ENCODE measurements at regions not wholly inside any gene's neighbourhood (a gene's known extent, or its start where the extent isn't known, plus 50 kb on each side); places are given as distances from the start of the nearest gene placed in this dataset.
A peak's percentile ranks its signal among the peaks of the same experiment; 100 is the strongest.

DNA sequence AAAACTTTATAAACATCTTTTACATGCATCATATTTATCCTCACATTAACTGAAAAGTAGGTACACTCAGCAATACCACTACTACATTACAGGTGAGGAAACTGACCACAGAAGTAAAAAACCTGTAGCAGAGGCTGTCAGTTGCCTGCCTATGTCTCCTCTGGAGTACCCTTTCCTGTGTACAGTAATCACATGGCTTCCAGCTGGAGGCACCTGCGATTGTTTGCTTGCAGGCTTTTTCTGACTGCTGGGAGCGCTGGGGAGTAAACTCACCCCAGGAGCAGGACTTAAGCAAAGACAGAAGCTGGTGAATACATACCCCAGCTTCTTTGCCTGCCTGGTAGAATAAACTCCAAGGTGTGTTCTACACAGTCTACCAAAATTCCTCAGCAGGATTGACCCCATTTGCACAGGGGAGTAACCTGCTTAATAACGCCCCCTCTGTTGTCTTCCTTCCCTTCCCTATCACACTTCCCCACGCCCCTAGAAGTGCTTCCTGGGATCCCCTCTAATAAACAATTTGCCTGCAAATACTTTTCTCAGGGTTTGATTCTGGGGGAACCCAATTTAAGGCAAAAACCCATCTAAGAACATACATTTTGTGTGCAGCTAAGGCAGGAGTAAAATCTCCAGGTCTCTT lies 138.9 kb downstream of the PTH2R start:
- peak overlapping the region in 1 of 8 donors; percentile 17 for H3K4me3 Mint-ChIP-seq
- H3K9me3 Mint-ChIP-seq, result peaks cover 0 to 2% (median 0%) of the 10 kb centered on the region in 7 donors
- DNase-seq (no peak), ATAC-seq (ENCODE audit: low read depth in 2 of 2) (no peak)
- peaks cover 0 to 11% (median 4%) of the 10 kb centered on the region in 3 donors for H3K27me3 Mint-ChIP-seq
- no peaks in the 10 kb centered on the region for H3K4me1 Mint-ChIP-seq
- no peaks in the 10 kb centered on the region for H3K36me3 Mint-ChIP-seq
- peak overlapping the region in 1 of 6 donors; percentile 77 for H3K27ac Mint-ChIP-seq

DNA sequence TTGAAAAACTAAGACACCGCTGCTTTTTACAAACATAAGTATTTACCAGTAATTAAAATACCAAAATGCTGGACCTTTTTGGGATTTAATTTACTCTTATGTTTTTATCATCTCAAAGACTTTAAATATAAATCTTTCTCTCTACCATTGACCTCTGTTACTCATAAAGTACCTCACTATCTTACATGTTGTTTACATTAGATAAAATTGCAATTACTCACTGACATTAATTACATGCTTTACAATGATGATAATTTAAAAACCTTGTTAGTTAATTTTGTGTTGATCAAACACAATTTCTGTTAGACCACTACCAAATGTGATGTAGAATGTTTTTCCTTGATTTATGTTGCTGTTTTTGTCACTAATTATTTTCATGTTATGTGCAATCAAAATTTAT lies 139.5 kb downstream of the PTH2R start:
- no peak for ATAC-seq (ENCODE audit: low read depth in 2 of 2)
- H3K27ac Mint-ChIP-seq, result no peak overlapping the region
- no peaks in the 10 kb centered on the region for H3K36me3 Mint-ChIP-seq
- no peak overlapping the region for H3K4me3 Mint-ChIP-seq
- H3K9me3 Mint-ChIP-seq, result peaks cover 0 to 3% (median 0%) of the 10 kb centered on the region in 7 donors
- no peak for DNase-seq
- H3K27me3 Mint-ChIP-seq, result peaks cover 0 to 6% (median 4%) of the 10 kb centered on the region in 3 donors
- no peaks in the 10 kb centered on the region for H3K4me1 Mint-ChIP-seq

DNA sequence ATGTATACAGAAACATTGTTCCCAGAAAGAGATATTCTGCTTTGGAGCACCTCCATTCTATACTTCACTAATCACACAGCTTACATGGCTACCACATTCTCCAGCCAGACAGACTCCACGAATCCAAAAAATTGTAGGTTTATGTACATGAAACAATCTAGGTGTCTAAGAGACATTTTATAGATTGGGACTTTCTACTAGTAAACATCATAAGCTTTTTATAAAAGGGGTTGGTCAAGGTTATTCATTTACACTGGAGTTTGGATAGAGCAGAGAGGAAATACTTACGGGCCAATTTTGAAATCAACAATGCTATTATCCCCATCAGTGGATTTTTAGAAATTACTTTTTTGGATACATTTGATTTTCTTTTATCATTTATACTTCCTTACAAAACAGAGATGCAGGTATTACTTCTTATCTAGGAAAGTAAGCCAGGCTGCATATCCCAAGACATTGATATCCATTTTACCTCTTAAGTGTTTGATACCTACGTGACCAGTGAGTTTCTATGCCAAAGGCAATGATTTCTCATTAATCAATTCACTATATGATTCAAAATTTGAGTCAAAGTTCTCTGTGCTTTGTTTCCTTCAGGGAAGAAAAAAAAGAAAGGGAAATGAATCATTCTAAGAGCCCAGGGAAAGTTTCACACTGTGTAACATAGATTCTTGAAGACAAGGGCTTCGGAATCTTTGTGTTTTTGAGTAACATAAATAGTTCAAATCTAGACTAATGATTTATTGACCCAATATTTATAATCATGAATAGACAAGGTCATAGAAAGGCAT lies 140.5 kb downstream of the PTH2R start:
- H3K4me1 Mint-ChIP-seq, result no peaks in the 10 kb centered on the region

DNA sequence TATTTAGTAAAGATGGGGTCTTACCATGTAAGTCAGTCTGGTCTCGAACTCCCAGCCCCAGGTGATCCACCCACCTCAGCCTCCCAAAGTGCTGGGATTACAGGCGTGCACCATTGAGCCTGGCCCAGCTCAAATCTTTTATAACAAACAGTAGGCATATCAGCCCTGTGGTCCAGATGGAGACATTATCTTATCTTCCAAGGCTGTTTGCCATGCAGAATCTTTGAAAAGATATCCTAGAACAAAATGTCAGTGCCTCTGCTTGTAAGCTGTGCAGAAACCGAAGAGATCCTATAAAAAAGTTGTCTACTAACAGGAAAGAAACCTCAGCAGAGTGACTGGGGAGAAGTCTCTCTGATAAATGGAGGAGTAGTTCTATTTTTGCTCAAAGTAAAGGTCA lies 142.1 kb downstream of the PTH2R start:
- DNase-seq (no peak), ATAC-seq (ENCODE audit: low read depth in 2 of 2) (no peak)
- H3K4me1 Mint-ChIP-seq, result no peaks in the 10 kb centered on the region
- peaks cover 0 to 15% (median 5%) of the 10 kb centered on the region in 7 donors for H3K9me3 Mint-ChIP-seq
- no peaks in the 10 kb centered on the region for H3K27me3 Mint-ChIP-seq
- no peak overlapping the region for H3K27ac Mint-ChIP-seq
- H3K4me3 Mint-ChIP-seq, result no peak overlapping the region
- no peaks in the 10 kb centered on the region for H3K36me3 Mint-ChIP-seq

More for the DNA sequence above, 140.5 kb downstream of the PTH2R start:
- Mint-ChIP-seq H3K27me3 (peaks cover 0 to 5% (median 0%) of the 10 kb centered on the region in 3 donors), H3K9me3 (peaks cover 0 to 9% (median 5%) of the 10 kb centered on the region in 7 donors), H3K4me3 (no peak overlapping the region), H3K36me3 (no peaks in the 10 kb centered on the region), H3K27ac (no peak overlapping the region)
- ATAC-seq (ENCODE audit: low read depth in 2 of 2), result no peak
- DNase-seq, result no peak

DNA sequence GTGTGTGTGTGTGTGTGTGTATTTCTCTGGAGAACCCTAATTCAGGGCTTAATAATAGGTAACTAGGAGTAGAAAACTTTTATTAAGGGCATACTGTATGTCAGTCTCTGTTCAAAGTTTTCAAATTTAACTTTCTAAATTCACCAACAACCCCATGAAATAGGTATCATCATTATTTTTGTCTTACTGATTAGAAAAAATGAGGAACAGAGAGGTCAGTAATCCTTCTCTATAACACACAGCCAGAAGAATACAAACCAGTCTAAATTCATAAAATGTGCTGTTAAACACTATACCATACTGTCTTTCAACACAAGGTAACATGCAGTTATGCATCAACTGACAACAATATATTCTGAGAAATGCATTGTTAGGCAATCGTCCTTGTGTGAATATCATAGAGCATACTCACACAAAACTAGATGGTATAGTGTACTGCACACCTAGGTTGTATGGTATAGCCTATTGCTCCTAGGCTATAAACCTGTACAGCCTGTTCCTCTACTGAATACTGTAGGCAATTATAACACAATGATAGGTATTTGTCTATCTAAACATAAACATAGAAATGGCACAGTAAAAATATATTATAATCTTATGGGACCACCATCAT lies 143.1 kb downstream of the PTH2R start:
- no peak overlapping the region for H3K4me3 Mint-ChIP-seq

DNA sequence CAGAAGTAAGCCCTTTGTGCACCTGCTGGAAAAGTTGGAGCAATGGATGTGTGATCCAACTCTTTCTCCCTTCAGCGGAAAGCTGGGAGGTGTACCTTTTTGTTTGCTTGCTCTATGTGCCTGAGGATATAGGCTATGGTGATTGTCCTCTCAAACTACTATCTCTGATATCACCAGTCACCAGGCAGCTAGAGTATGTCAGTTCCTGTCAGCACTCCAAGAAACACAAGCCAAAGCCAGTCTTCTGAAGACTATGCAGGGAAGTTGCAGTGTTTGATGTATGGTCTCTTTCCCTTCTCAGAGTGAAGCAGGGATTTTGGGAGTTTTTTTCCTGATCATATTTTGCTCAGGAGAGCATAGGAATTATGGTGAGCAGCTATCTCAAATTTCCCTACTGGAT lies 146.4 kb downstream of the PTH2R start:
- H3K36me3 Mint-ChIP-seq, result no peaks in the 10 kb centered on the region
- no peak overlapping the region for H3K27ac Mint-ChIP-seq
- H3K4me3 Mint-ChIP-seq, result no peak overlapping the region
- peaks cover 0 to 15% (median 7%) of the 10 kb centered on the region in 7 donors for H3K9me3 Mint-ChIP-seq
- ATAC-seq (ENCODE audit: low read depth in 2 of 2), result no peak
- no peaks in the 10 kb centered on the region for H3K27me3 Mint-ChIP-seq
- no peaks in the 10 kb centered on the region for H3K4me1 Mint-ChIP-seq
- no peak for DNase-seq

More for the DNA sequence above, 143.1 kb downstream of the PTH2R start:
- no peak overlapping the region for H3K27ac Mint-ChIP-seq
- ATAC-seq (ENCODE audit: low read depth in 2 of 2) (no peak), DNase-seq (no peak)
- peaks cover 0 to 15% (median 5%) of the 10 kb centered on the region in 7 donors for H3K9me3 Mint-ChIP-seq
- H3K36me3 Mint-ChIP-seq, result no peaks in the 10 kb centered on the region
- no peaks in the 10 kb centered on the region for H3K4me1 Mint-ChIP-seq
- no peaks in the 10 kb centered on the region for H3K27me3 Mint-ChIP-seq

DNA sequence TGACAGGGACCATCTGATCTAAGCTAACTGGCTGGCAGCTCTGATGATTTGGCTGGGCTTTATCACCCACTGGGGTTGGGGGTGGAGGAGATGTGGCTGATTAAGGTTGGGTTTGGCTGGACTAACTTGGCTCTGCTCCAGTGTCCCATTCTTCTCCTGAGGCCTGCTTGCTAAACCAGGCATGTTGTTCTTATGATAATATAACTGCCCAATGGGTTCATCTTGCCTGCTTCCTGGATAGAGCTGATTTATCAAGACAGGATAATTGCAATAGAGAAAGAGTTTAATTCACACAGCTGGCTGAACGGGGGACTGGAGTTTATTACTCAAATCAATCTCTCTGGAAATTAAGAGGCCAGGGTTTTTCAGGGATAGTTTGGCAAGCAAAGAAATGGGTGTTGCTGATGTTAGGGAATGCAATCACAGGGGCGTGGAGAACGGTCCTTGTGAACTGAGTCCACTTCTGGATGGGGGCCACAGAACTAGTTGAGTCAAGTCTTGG lies 150.4 kb downstream of the PTH2R start:
- no peak overlapping the region for H3K27ac Mint-ChIP-seq
- ATAC-seq (ENCODE audit: low read depth in 2 of 2) (no peak), DNase-seq (no peak)
- no peaks in the 10 kb centered on the region for H3K4me1 Mint-ChIP-seq
- H3K27me3 Mint-ChIP-seq, result no peaks in the 10 kb centered on the region
- no peaks in the 10 kb centered on the region for H3K36me3 Mint-ChIP-seq
- no peak overlapping the region for H3K4me3 Mint-ChIP-seq
- peaks cover 0 to 19% (median 7%) of the 10 kb centered on the region in 7 donors for H3K9me3 Mint-ChIP-seq

DNA sequence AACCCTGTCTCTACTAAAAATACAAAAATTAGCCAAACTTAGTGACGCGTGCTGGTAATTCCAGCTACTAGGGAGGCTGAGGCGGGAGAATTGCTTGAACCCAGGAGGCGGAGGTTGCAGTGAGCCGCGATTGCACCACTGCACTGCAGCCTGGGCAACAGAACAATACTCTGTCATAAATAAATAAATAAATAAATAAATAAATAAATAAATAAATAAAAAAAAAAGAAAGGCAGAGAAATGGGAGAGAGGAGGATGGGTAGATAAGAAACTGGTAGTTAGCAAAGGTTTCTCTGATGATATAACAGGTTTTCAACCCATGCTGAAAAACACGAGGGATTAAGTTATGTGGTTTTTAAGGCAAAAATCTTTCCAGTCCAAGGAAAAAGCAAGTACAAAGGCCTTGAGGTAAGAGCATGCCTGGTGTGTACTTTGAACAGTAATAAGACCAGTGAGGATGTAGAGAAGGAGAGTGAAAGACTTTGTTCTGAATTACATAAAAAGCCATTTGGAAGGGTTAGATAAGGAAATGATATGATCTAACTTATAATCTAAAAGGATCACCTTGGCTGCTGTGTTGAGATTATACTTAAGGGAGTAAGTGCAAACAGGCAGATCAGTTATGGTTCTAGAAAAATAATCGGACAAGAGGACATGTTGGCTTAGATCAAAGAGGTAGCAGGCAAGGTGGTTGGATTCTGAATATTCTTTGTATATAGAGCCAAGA lies 159.3 kb downstream of the PTH2R start:
- Mint-ChIP-seq H3K27me3 (peaks cover 0 to 8% (median 0%) of the 10 kb centered on the region in 3 donors), H3K27ac (no peak overlapping the region), H3K36me3 (no peaks in the 10 kb centered on the region), H3K4me3 (no peak overlapping the region), H3K9me3 (peaks cover 0 to 28% (median 11%) of the 10 kb centered on the region in 7 donors), H3K4me1 (no peaks in the 10 kb centered on the region)
- no peak for DNase-seq
- ATAC-seq (ENCODE audit: low read depth in 2 of 2), result no peak

DNA sequence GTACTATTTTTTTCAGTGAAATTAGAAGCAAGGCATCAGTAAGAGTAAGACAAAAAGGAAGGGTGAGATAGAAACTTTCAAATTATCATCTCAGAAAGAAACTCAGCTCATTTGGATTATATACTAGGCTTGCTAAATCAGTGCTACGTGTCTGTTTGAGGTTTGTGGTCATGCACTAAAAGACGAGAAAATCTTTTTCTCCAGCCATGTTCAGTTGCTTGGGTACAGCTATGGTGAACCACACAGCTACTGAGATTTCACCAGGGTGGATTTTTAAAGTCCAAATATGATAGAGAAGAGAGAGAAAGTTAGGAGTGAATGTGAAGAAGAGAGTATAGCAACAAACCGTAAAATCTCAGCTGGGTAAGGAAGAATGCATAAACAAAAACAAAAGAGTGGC lies 161.6 kb downstream of the PTH2R start:
- Mint-ChIP-seq H3K9me3 (peaks cover 0 to 8% (median 2%) of the 10 kb centered on the region in 7 donors), H3K4me3 (no peak overlapping the region), H3K4me1 (no peaks in the 10 kb centered on the region), H3K36me3 (no peaks in the 10 kb centered on the region), H3K27ac (no peak overlapping the region), H3K27me3 (peaks cover 0 to 8% (median 0%) of the 10 kb centered on the region in 3 donors)
- ATAC-seq (ENCODE audit: low read depth in 2 of 2), result no peak
- no peak for DNase-seq

DNA sequence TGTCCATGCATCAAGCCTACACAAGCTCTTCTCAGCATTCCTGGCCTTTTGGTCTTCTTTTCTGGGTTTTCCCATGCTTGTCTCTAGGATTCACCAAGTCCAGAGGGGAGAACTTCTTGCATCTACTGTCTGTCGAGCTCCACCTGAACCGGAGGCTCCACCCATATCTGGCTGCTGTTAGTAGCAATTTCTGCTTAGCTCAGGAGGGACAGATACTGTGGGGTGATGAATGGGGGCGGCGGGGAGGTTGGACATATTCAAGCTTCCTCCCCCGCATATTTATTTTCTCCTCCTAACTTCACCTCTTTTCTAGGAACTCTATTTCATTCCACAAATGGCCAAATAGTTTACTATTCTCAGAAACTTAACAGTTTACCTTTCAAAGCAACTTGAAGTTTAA lies 163.5 kb downstream of the PTH2R start:
- Mint-ChIP-seq H3K4me1 (no peaks in the 10 kb centered on the region), H3K27ac (peak overlapping the region in 1 of 6 donors; percentile 13), H3K27me3 (peaks cover 0 to 8% (median 0%) of the 10 kb centered on the region in 3 donors), H3K9me3 (peaks cover 0 to 2% (median 0%) of the 10 kb centered on the region in 7 donors), H3K36me3 (no peaks in the 10 kb centered on the region), H3K4me3 (no peak overlapping the region)
- DNase-seq (no peak), ATAC-seq (ENCODE audit: low read depth in 2 of 2) (no peak)

DNA sequence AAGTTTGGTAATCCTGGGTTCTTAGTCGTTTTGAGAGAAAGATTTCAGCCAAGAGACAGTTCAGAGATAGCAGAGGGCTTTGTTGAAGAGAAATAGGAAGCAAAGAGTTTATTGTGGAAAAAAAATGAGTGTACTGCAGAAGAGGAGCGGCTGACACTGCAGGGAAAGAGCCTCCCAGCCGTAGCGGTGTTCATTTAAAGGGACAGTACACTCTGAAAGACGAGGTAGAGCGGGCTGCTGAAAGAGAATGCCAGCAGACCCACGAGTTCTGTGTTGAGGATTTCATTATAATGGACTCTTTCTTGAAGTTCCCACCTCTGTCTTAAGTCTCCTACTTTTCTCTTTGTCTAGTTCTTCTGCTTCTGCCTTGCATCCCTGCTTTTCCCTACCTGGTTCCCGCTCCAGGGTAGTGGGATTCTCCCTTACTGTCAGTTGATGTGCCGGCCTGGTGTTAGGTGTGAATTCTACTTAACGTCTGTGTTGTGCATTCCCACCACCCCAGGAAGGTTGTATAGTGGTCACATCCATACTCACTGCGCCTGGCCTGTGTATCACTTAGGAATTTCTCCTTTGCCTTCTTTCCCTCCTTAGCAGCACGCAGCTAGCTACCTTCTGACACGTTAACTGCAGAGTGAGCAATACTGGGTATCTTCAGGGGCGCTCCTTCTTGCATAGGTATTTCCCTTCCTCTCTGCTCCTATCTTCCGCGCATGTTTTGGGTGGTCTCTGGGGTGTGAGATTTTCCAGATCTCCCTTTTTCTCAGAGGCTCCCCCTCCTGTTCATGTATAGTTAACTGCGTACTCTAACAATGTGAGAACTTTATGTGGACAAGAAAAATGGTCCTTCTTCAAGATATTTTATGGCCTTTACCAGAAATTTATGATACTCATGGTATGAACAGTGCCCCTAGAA lies 164.5 kb downstream of the PTH2R start:
- ATAC-seq (ENCODE audit: low read depth in 2 of 2) (no peak), DNase-seq (no peak)
- Mint-ChIP-seq H3K4me1 (no peaks in the 10 kb centered on the region), H3K27ac (no peak overlapping the region), H3K9me3 (peaks cover 0 to 2% (median 0%) of the 10 kb centered on the region in 7 donors), H3K4me3 (no peak overlapping the region), H3K27me3 (peaks cover 0 to 8% (median 0%) of the 10 kb centered on the region in 3 donors), H3K36me3 (no peaks in the 10 kb centered on the region)

DNA sequence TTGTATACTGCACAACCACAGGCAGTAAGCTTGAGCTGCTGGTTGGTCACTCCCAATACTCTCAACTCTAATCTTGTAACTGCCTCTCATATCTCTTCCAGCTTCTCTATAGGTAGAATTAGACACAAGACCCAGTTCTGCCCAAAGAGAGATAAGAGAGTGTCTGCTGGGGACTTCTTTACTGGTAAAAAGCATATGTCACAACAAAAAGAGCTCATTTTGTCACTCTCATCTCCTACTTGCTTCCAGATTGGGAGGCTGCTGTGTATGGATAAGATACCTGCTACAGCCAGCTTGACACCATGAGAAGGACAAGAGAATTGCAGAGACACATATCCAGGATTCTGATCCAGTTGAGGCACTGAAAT lies 165.2 kb downstream of the PTH2R start:
- Mint-ChIP-seq H3K36me3 (no peaks in the 10 kb centered on the region), H3K9me3 (peaks cover 0 to 5% (median 2%) of the 10 kb centered on the region in 7 donors), H3K4me3 (no peak overlapping the region), H3K27me3 (peaks cover 0 to 8% (median 0%) of the 10 kb centered on the region in 3 donors), H3K4me1 (no peaks in the 10 kb centered on the region), H3K27ac (no peak overlapping the region)
- ATAC-seq (ENCODE audit: low read depth in 2 of 2) (no peak), DNase-seq (no peak)

Data from naive B cell (primary cell).